Neural crest cell (in vitro differentiated cells): ENCODE measurements at regions not wholly inside any gene's neighbourhood (a gene's known extent, or its start where the extent isn't known, plus 50 kb on each side); places are given as distances from the start of the nearest gene placed in this dataset.

Source experiments
- DNase-seq: peaks from one replicate; pipeline ENCODE4 v3.0.0; 2021; ENCODE audit warnings: low read depth, mixed read lengths, low spot score
- H3K27ac Mint-ChIP-seq: one replicate; pipeline ENCODE4 v1.8.0; 2021; ENCODE audit warnings: mild to moderate bottlenecking, mixed read lengths; ENCODE audit not compliant: unreplicated experiment
- H3K27me3 Mint-ChIP-seq: 2 replicates; pipeline ENCODE4 v1.8.0; 2021; ENCODE audit warnings: low read depth, mild to moderate bottlenecking, mixed read lengths
- H3K36me3 Mint-ChIP-seq: 2 replicates; pipeline ENCODE4 v1.8.0; 2021; ENCODE audit warnings: low read depth, mild to moderate bottlenecking, mixed read lengths
- H3K4me1 Mint-ChIP-seq: 2 replicates; pipeline ENCODE4 v1.8.0; 2021; ENCODE audit warnings: mixed read lengths
- H3K4me3 Mint-ChIP-seq: one replicate; pipeline ENCODE4 v1.8.0; 2021; ENCODE audit warnings: mild to moderate bottlenecking, mixed read lengths
- H3K9me3 Mint-ChIP-seq: 2 replicates; pipeline ENCODE4 v1.8.0; 2021; ENCODE audit warnings: mixed read lengths
- CTCF ChIP-seq: fragments of 200-600 bp; sonication (generic); conservative IDR thresholded peaks from 2 replicates; pipeline ENCODE4 v1.5.0; 2021; ENCODE audit warnings: antibody characterized with exemption, mild to moderate bottlenecking

GRCh38 chr12:89179245-89179644, 173.1 kb downstream of the DUSP6 start:
- no peak overlapping the region for H3K27ac Mint-ChIP-seq

GRCh38 chr12:89177802-89178395, 174.4 kb downstream of the DUSP6 start:
- H3K36me3 Mint-ChIP-seq: no peaks in the 10 kb centered on the region
- H3K4me1 Mint-ChIP-seq: peaks cover 11% of the 10 kb centered on the region
- H3K27ac Mint-ChIP-seq: no peak overlapping the region
- no peak overlapping the region for H3K4me3 Mint-ChIP-seq
- H3K9me3 Mint-ChIP-seq: no peaks in the 10 kb centered on the region
- TF ChIP-seq CTCF: no peak
- DNase-seq: no peak
- H3K27me3 Mint-ChIP-seq: no peaks in the 10 kb centered on the region

More at GRCh38 chr12:89179245-89179644, 173.1 kb downstream of the DUSP6 start:
- Mint-ChIP-seq H3K4me3 (no peak overlapping the region), H3K36me3 (no peaks in the 10 kb centered on the region), H3K9me3 (no peaks in the 10 kb centered on the region), H3K4me1 (peaks cover 11% of the 10 kb centered on the region), H3K27me3 (no peaks in the 10 kb centered on the region)
- no peak for DNase-seq
- no peak for TF ChIP-seq CTCF

GRCh38 chr12:89176676-89177075, 175.6 kb downstream of the DUSP6 start:
- no peak for DNase-seq
- H3K4me1 Mint-ChIP-seq: peaks cover 9% of the 10 kb centered on the region
- no peaks in the 10 kb centered on the region for H3K36me3 Mint-ChIP-seq
- TF ChIP-seq CTCF: no peak
- no peaks in the 10 kb centered on the region for H3K27me3 Mint-ChIP-seq
- no peak overlapping the region for H3K27ac Mint-ChIP-seq
- no peaks in the 10 kb centered on the region for H3K9me3 Mint-ChIP-seq
- no peak overlapping the region for H3K4me3 Mint-ChIP-seq

GRCh38 chr12:89173678-89174077, 178.6 kb downstream of the DUSP6 start:
- Mint-ChIP-seq H3K27ac (no peak overlapping the region), H3K4me3 (no peak overlapping the region), H3K4me1 (peaks cover under 1% of the 10 kb centered on the region), H3K27me3 (no peaks in the 10 kb centered on the region), H3K9me3 (no peaks in the 10 kb centered on the region), H3K36me3 (no peaks in the 10 kb centered on the region)
- DNase-seq: no peak
- no peak for TF ChIP-seq CTCF

GRCh38 chr12:89173096-89173495, 179.2 kb downstream of the DUSP6 start:
- Mint-ChIP-seq H3K9me3 (no peaks in the 10 kb centered on the region), H3K36me3 (no peaks in the 10 kb centered on the region), H3K27me3 (no peaks in the 10 kb centered on the region), H3K4me1 (peaks cover 5% of the 10 kb centered on the region), H3K27ac (no peak overlapping the region), H3K4me3 (no peak overlapping the region)
- no peak for DNase-seq
- TF ChIP-seq CTCF: no peak

GRCh38 chr12:89172224-89172623, 180.1 kb downstream of the DUSP6 start:
- Mint-ChIP-seq H3K9me3 (no peaks in the 10 kb centered on the region), H3K27ac (no peak overlapping the region), H3K36me3 (no peaks in the 10 kb centered on the region), H3K27me3 (no peaks in the 10 kb centered on the region), H3K4me1 (peaks cover 9% of the 10 kb centered on the region), H3K4me3 (no peak overlapping the region)
- no peak for DNase-seq
- TF ChIP-seq CTCF: no peak
